ENCODE measurements at regions not wholly inside any gene's neighbourhood (a gene's known extent, or its start where the extent isn't known, plus 50 kb on each side); places are given as distances from the start of the nearest gene placed in this dataset.

- DNase-seq: no peak
Measured at GRCh38 chr1:186550832-186551231, 89.9 kb upstream of the PDC start.

GRCh38 chr1:186541003-186541402 lies 80.1 kb upstream of the PDC start:
- no peak for DNase-seq

- DNase-seq: no peak
Measured at GRCh38 chr1:186540521-186540920, 79.6 kb upstream of the PDC start.

GRCh38 chr1:186536273-186536890 lies 75.5 kb upstream of the PDC start:
- peak; percentile 15 for DNase-seq

- DNase-seq: peak; percentile 10
Measured at GRCh38 chr1:186535388-186536133, 74.6 kb upstream of the PDC start.

- no peak for DNase-seq
Measured at GRCh38 chr1:186534401-186534800, 73.5 kb upstream of the PDC start.

- DNase-seq: no peak
Measured at GRCh38 chr1:186532466-186532865, 71.6 kb upstream of the PDC start.

- no peak for DNase-seq
Measured at GRCh38 chr1:186531561-186532165, 70.7 kb upstream of the PDC start.

GRCh38 chr1:186530109-186530508 lies 69.2 kb upstream of the PDC start:
- DNase-seq: no peak

GRCh38 chr1:186519982-186520381 lies 59.1 kb upstream of the PDC start:
- DNase-seq: no peak

- DNase-seq: no peak
Measured at GRCh38 chr1:186518822-186519381, 58.0 kb upstream of the PDC start.

GRCh38 chr1:186518395-186518794 lies 57.5 kb upstream of the PDC start:
- no peak for DNase-seq

GRCh38 chr1:186514367-186514766 lies 53.5 kb upstream of the PDC start:
- DNase-seq: no peak

- DNase-seq: no peak
Measured at GRCh38 chr1:186513526-186513925, 52.6 kb upstream of the PDC start.

GRCh38 chr1:186512698-186513457 lies 52.0 kb upstream of the PDC start:
- no peak for DNase-seq

GRCh38 chr1:186511761-186512637 lies 51.1 kb upstream of the PDC start:
- DNase-seq: peak; percentile 87
